OCI-LY3 (cell line): ENCODE measurements at regions not wholly inside any gene's neighbourhood (a gene's known extent, or its start where the extent isn't known, plus 50 kb on each side); places are given as distances from the start of the nearest gene placed in this dataset.

Source experiments
- H2AFZ ChIP-seq: fragments of 200-600, 300-600 bp; shearing (Covaris generic); 2 replicates; pipeline ENCODE4 v1.6.0; 2014; ENCODE audit warnings: antibody characterized with exemption, low read depth, low read length
- H3K27ac ChIP-seq: fragments of 200-600, 300-600 bp; sonication (generic); 2 replicates; pipeline ENCODE4 v1.5.1; 2014; ENCODE audit warnings: mild to moderate bottlenecking, low read length, moderate library complexity, mixed read lengths
- H3K27me3 ChIP-seq: fragments of 200-600, 300-600 bp; sonication (generic); 2 replicates; pipeline ENCODE4 v1.6.1; 2014; ENCODE audit warnings: low read depth, low read length, mixed read lengths
- H3K36me3 ChIP-seq: fragments of 200-600, 300-600 bp; sonication (generic); replicated peaks from 2 replicates; pipeline ENCODE3; 2014; ENCODE audit warnings: low read depth, low read length, mixed read lengths
- H3K4me1 ChIP-seq: fragments of 300-600, 200-600 bp; sonication (generic); 2 replicates; pipeline ENCODE4 v1.6.1; 2014; ENCODE audit warnings: low read length, mixed read lengths
- H3K4me2 ChIP-seq: fragments of 200-600, 300-600 bp; sonication (generic); 2 replicates; pipeline ENCODE4 v1.6.1; 2014; ENCODE audit warnings: low read length, mixed read lengths
- H3K4me3 ChIP-seq: fragments of 300-600, 200-600 bp; sonication (generic); 2 replicates; pipeline ENCODE4 v1.5.1; 2014; ENCODE audit warnings: antibody characterized with exemption, mild to moderate bottlenecking, low read length, moderate library complexity
- H3K79me2 ChIP-seq: fragments of 300-600, 200-600 bp; shearing (Covaris generic); 2 replicates; pipeline ENCODE4 v1.6.1; 2014; ENCODE audit warnings: mild to moderate bottlenecking, low read length, mixed read lengths
- H3K9ac ChIP-seq: fragments of 300-600, 200-600 bp; shearing (Covaris generic); 2 replicates; pipeline ENCODE4 v1.6.0; 2014; ENCODE audit warnings: mild to moderate bottlenecking, low read length, moderate library complexity
- H3K9me3 ChIP-seq: fragments of 200-600, 300-600 bp; shearing (Covaris generic); 2 replicates; pipeline ENCODE4 v1.6.1; 2014; ENCODE audit warnings: low read length, mixed read lengths; ENCODE audit not compliant: insufficient read depth
- H4K20me1 ChIP-seq: fragments of 200-600, 300-600 bp; sonication (generic); 2 replicates; pipeline ENCODE4 v1.6.1; 2016; ENCODE audit warnings: low read length, mixed read lengths; ENCODE audit not compliant: insufficient read depth
- EZH2phosphoT487 ChIP-seq: fragments of 200-600 bp; shearing (Covaris generic); IDR thresholded peaks from 2 replicates; pipeline ENCODE4 v1.6.1; 2018; ENCODE audit warnings: antibody characterized with exemption, mixed run types, low read depth
- TF ChIP-seq, protein P1 (sequence below): fragments of 200-600, 300-600 bp; sonication (generic); IDR thresholded peaks from 2 replicates; pipeline ENCODE4 v1.5.1; 2014; ENCODE audit warnings: antibody characterized with exemption, low read length, low read depth

DNA sequence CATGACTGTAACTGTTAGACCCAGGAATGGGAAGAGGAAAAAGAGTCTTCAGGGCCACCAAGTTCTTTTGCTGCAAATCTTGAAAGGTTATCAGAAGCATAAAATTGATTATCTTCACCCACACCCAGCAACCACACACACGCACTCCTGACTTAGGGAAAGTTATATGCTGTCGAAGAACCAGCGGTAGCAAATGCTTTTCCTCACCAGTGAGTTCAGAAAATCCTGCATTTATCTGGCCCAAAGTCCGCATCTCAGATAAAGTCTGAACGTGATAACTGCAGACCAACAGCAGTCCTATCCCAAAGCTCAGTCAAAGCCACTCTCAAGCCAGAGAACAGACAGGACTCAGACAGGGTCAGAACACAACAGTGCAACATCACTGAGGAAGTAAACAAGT lies 115.6 kb downstream of the IRS2 start:
- TF ChIP-seq, protein P1, sequence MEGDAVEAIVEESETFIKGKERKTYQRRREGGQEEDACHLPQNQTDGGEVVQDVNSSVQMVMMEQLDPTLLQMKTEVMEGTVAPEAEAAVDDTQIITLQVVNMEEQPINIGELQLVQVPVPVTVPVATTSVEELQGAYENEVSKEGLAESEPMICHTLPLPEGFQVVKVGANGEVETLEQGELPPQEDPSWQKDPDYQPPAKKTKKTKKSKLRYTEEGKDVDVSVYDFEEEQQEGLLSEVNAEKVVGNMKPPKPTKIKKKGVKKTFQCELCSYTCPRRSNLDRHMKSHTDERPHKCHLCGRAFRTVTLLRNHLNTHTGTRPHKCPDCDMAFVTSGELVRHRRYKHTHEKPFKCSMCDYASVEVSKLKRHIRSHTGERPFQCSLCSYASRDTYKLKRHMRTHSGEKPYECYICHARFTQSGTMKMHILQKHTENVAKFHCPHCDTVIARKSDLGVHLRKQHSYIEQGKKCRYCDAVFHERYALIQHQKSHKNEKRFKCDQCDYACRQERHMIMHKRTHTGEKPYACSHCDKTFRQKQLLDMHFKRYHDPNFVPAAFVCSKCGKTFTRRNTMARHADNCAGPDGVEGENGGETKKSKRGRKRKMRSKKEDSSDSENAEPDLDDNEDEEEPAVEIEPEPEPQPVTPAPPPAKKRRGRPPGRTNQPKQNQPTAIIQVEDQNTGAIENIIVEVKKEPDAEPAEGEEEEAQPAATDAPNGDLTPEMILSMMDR = no peak
- TF ChIP-seq EZH2phosphoT487 = no peak
- Histone ChIP-seq H3K27me3 (no peaks in the 10 kb centered on the region), H3K4me3 (no peak overlapping the region), H3K9me3 (no peaks in the 10 kb centered on the region), H2AFZ (no peak overlapping the region), H3K9ac (no peak overlapping the region), H4K20me1 (no peaks in the 10 kb centered on the region), H3K4me2 (no peak overlapping the region), H3K4me1 (no peaks in the 10 kb centered on the region), H3K79me2 (no peaks in the 10 kb centered on the region), H3K36me3 (no peaks in the 10 kb centered on the region), H3K27ac (no peak overlapping the region)

- no peak overlapping the region for H3K9ac ChIP-seq
- H3K4me2 ChIP-seq = no peak overlapping the region
- H3K36me3 ChIP-seq = no peaks in the 10 kb centered on the region
- no peak overlapping the region for H3K27ac ChIP-seq
- H3K79me2 ChIP-seq = no peaks in the 10 kb centered on the region
- TF ChIP-seq, protein P1 = no peak
- TF ChIP-seq EZH2phosphoT487 = no peak
- no peaks in the 10 kb centered on the region for H4K20me1 ChIP-seq
- H3K4me3 ChIP-seq = no peak overlapping the region
- H3K27me3 ChIP-seq = no peaks in the 10 kb centered on the region
- H3K4me1 ChIP-seq = no peaks in the 10 kb centered on the region
- no peak overlapping the region for H2AFZ ChIP-seq
- no peaks in the 10 kb centered on the region for H3K9me3 ChIP-seq
Measured at GRCh38 chr13:109669956-109670355, 116.4 kb downstream of the IRS2 start.

DNA sequence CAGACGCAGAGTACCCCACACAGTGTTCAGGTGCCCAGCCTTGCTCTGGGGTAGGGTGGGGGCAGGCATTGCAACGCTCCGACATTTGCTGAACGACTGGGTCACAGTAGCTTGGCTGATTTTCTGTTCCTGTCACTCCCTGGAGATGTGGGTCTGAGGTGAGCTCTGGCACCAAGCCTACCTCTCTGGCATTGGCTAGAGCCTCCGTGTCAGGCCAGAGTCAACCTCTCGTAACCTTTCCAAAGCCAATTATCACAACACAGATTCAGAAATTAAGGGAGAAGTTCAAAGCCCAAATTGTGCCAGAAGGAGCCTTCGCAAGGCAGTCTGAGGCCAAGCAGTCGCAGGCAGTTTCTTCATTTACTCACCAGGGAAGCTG lies 117.2 kb downstream of the IRS2 start:
- Histone ChIP-seq H2AFZ (no peak overlapping the region), H3K4me3 (no peak overlapping the region), H3K27me3 (no peaks in the 10 kb centered on the region), H3K36me3 (no peaks in the 10 kb centered on the region), H4K20me1 (no peaks in the 10 kb centered on the region), H3K4me1 (no peaks in the 10 kb centered on the region), H3K79me2 (no peaks in the 10 kb centered on the region), H3K4me2 (no peak overlapping the region), H3K27ac (no peak overlapping the region), H3K9ac (no peak overlapping the region), H3K9me3 (no peaks in the 10 kb centered on the region)
- TF ChIP-seq, protein P1 = no peak
- no peak for TF ChIP-seq EZH2phosphoT487

DNA sequence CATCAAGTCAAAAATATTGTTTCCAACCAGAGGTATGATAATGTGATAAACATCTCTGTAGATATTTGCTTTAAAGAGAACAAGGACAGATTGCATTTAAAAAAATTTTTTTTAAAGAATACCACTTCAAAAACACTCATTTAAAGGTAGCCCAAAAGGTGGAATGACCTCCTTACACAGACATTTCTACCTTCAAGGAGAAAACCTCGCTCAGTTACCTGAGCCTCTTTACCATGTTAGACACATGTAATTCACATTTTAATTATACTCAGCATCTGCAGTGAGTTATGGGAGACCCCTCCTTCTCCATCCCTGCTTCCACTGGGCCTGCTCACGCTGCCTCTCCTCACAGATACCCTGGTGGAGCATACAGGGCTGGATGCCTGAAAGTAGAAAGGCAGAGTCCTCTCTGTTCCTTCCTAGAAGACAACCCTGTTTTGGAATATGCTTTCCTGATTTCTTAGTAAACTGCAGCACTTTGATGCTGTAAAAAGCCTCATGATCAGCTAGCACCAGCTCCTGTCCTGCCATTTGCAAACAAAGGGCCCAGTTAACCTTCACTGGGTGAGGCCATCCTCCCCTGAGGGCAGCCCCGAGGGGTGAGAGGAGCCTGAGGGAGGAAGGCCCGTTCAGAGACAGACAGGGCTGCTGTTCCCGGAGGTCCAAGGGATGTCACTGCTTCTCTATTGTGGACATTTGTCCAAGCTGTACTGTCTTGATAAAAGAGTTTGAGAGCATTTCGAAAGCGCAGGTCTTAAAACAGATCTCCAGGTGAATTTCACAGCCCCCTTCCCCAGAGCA lies 117.8 kb downstream of the IRS2 start:
- H2AFZ ChIP-seq = no peak overlapping the region
- no peaks in the 10 kb centered on the region for H3K36me3 ChIP-seq
- H3K4me3 ChIP-seq = no peak overlapping the region
- no peak overlapping the region for H3K4me2 ChIP-seq
- no peak for TF ChIP-seq EZH2phosphoT487
- TF ChIP-seq, protein P1 = no peak
- H3K9ac ChIP-seq = no peak overlapping the region
- H3K9me3 ChIP-seq = no peaks in the 10 kb centered on the region
- H3K27ac ChIP-seq = no peak overlapping the region
- H4K20me1 ChIP-seq = no peaks in the 10 kb centered on the region
- no peaks in the 10 kb centered on the region for H3K27me3 ChIP-seq
- H3K79me2 ChIP-seq = no peaks in the 10 kb centered on the region
- H3K4me1 ChIP-seq = no peaks in the 10 kb centered on the region
